ENCODE measurements at regions not wholly inside any gene's neighbourhood (a gene's known extent, or its start where the extent isn't known, plus 50 kb on each side); places are given as distances from the start of the nearest gene placed in this dataset.

GRCh38 chrX:39922488-39922887, 175.3 kb downstream of the BCOR start:
- Histone ChIP-seq H3K9ac (ENCODE audit: low read length) (no peak overlapping the region), H4K20me1 (ENCODE audit: insufficient read depth, low read length) (no peaks in the 10 kb centered on the region), H3K36me3 (replicated peaks; ENCODE audit: low read depth, low read length) (no peaks in the 10 kb centered on the region), H3K4me2 (ENCODE audit: low read length) (no peak overlapping the region), H3K79me2 (ENCODE audit: low read length) (no peaks in the 10 kb centered on the region), H3K9me3 (ENCODE audit: insufficient read depth, low read length) (no peaks in the 10 kb centered on the region), H3K4me1 (ENCODE audit: low read length) (no peaks in the 10 kb centered on the region), H2AFZ (ENCODE audit: low read depth, low read length) (no peak overlapping the region), H3K27me3 (ENCODE audit: low read depth, low read length) (peaks cover 6% of the 10 kb centered on the region; the same call in 1 of the 2 replicates), H3K4me3 (ENCODE audit: low read length) (no peak overlapping the region), H3K27ac (ENCODE audit: low read length) (no peak overlapping the region)
- TF ChIP-seq EZH2phosphoT487 (IDR thresholded peaks at IDR 0.05; ENCODE audit: low read depth): no peak

- Histone ChIP-seq H3K36me3 (replicated peaks; ENCODE audit: low read depth, low read length) (no peaks in the 10 kb centered on the region), H3K27ac (ENCODE audit: low read length) (no peak overlapping the region), H3K4me1 (ENCODE audit: low read length) (no peaks in the 10 kb centered on the region), H3K79me2 (ENCODE audit: low read length) (no peaks in the 10 kb centered on the region), H3K9me3 (ENCODE audit: insufficient read depth, low read length) (no peaks in the 10 kb centered on the region), H3K9ac (ENCODE audit: low read length) (no peak overlapping the region), H3K4me2 (ENCODE audit: low read length) (no peak overlapping the region), H4K20me1 (ENCODE audit: insufficient read depth, low read length) (no peaks in the 10 kb centered on the region), H3K4me3 (ENCODE audit: low read length) (no peak overlapping the region), H2AFZ (ENCODE audit: low read depth, low read length) (no peak overlapping the region), H3K27me3 (ENCODE audit: low read depth, low read length) (peaks cover 3% of the 10 kb centered on the region; the same call in 1 of the 2 replicates)
- TF ChIP-seq CTCF (IDR thresholded peaks at IDR 0.05; ENCODE audit: low read depth, low read length): no peak
- TF ChIP-seq EZH2phosphoT487 (IDR thresholded peaks at IDR 0.05; ENCODE audit: low read depth): no peak
These were observed 174.8 kb downstream of the BCOR start for GRCh38 chrX:39922926-39923325.

- Histone ChIP-seq H3K36me3 (replicated peaks; ENCODE audit: low read depth, low read length) (no peaks in the 10 kb centered on the region), H2AFZ (ENCODE audit: low read depth, low read length) (no peak overlapping the region), H3K9me3 (ENCODE audit: insufficient read depth, low read length) (no peaks in the 10 kb centered on the region), H4K20me1 (ENCODE audit: insufficient read depth, low read length) (no peaks in the 10 kb centered on the region), H3K4me3 (ENCODE audit: low read length) (no peak overlapping the region), H3K4me1 (ENCODE audit: low read length) (no peaks in the 10 kb centered on the region), H3K9ac (ENCODE audit: low read length) (no peak overlapping the region), H3K4me2 (ENCODE audit: low read length) (no peak overlapping the region), H3K79me2 (ENCODE audit: low read length) (no peaks in the 10 kb centered on the region), H3K27ac (ENCODE audit: low read length) (no peak overlapping the region), H3K27me3 (ENCODE audit: low read depth, low read length) (no peaks in the 10 kb centered on the region)
- TF ChIP-seq EZH2phosphoT487 (IDR thresholded peaks at IDR 0.05; ENCODE audit: low read depth): no peak
- TF ChIP-seq CTCF (IDR thresholded peaks at IDR 0.05; ENCODE audit: low read depth, low read length): no peak
These were observed 170.4 kb downstream of the BCOR start for GRCh38 chrX:39927380-39927779.

GRCh38 chrX:39928704-39929378, 168.9 kb downstream of the BCOR start:
- H2AFZ ChIP-seq (ENCODE audit: low read depth, low read length): no peak overlapping the region
- H3K36me3 ChIP-seq (replicated peaks; ENCODE audit: low read depth, low read length): no peaks in the 10 kb centered on the region
- no peak overlapping the region for H3K4me2 ChIP-seq (ENCODE audit: low read length)
- H3K4me1 ChIP-seq (ENCODE audit: low read length): no peaks in the 10 kb centered on the region
- no peaks in the 10 kb centered on the region for H3K79me2 ChIP-seq (ENCODE audit: low read length)
- no peak overlapping the region for H3K4me3 ChIP-seq (ENCODE audit: low read length)
- no peak overlapping the region for H3K27ac ChIP-seq (ENCODE audit: low read length)
- no peaks in the 10 kb centered on the region for H4K20me1 ChIP-seq (ENCODE audit: insufficient read depth, low read length)
- H3K9me3 ChIP-seq (ENCODE audit: insufficient read depth, low read length): no peaks in the 10 kb centered on the region
- TF ChIP-seq CTCF (IDR thresholded peaks at IDR 0.05; ENCODE audit: low read depth, low read length) (no peak), EZH2phosphoT487 (IDR thresholded peaks at IDR 0.05; ENCODE audit: low read depth) (no peak)
- H3K27me3 ChIP-seq (ENCODE audit: low read depth, low read length): no peaks in the 10 kb centered on the region
- H3K9ac ChIP-seq (ENCODE audit: low read length): no peak overlapping the region

Measured in OCI-LY3 (cell line).